NCI-H1105 treated with DMSO at 0.1 percent for 48 hours (cell line): ENCODE measurements at regions not wholly inside any gene's neighbourhood (a gene's known extent, or its start where the extent isn't known, plus 50 kb on each side); places are given as distances from the start of the nearest gene placed in this dataset.

Experiments used
- DNase-seq: peaks from one replicate; lab custom pipeline; 2025; lab: John Stamatoyannopoulos, UW

DNA sequence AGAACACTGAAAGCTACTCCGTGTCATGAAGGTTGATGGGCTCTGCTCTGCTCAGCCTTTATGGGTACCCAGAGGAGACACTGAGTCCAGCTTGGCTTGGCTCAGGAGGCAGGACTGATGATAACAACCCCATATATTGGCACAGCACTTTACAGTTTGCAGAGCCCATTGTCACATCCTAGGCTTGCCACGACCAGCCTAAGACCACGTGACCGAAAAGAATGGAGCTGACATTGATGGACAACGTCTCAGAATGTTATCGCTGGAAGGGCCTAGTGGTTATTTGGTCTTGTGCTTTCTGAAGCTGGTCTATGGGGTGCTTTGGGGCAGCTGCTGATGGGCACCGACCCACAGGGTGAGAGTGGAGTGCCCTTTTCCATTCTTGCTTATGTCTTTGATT lies 72.9 kb upstream of the RUNX3 start:
- no peak for DNase-seq

DNA sequence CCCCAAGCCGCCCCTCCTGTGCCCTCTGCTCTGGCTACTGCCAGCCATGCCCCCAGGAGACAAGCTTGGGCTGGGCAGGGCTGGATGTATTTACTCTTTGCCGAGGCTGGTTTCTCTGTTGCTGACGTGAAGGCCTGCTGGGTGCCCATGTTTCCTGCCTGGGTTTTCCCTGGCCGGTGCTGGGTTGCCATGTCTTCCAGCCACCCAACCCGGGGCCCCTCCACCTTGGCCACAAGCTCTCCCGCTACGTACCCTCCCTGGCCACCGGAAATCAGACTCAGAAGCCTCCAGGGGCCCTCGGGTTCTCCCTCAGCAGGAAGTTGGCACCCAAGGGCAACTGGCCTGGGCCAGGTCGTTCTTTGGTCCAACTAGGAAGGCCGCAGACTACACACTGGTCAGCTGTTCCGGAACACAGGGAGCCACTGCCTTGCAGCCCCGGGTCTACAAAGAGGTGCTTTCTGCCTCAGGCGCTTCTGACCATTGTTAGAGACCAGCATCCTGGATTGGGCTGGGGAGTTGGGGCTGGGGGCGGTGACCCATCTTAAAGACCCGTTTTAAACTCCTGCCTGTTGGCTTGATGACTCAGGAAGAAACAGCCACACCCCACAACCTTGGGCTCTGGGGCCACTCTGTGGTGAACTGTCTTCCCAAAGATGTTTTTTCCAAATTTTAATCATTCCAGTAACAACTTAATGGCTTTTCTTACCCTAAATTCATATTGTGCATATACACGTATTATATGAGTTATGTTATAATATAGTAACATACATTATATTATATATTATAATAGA lies 71.2 kb upstream of the RUNX3 start:
- DNase-seq: no peak

- DNase-seq: no peak
Observed at GRCh38 chr1:24999906-25000305, 69.8 kb upstream of the RUNX3 start.

DNA sequence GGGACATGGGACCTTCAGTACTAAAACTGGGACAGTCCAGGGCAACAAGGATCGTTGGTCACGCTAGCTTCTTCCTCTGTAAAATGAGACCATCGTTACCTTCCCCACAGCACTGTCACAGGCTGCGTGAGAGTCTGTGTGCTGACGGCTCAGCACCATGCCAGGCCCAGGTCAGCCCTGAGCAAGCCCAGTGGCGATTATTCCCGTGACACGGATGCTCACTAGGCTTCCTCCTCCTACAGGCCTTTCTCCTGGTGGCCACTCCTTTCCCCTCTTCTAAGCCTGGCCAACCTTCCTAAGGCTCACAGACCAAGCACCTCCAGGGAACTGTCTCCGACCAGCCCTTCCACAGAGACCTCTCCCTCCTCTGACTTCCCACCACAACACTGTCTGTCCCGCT lies 69.3 kb upstream of the RUNX3 start:
- no peak for DNase-seq

- DNase-seq: no peak
Observed at GRCh38 chr1:24998563-24999245, 68.6 kb upstream of the RUNX3 start.

GRCh38 chr1:24996983-24997893 lies 67.2 kb upstream of the RUNX3 start:
- DNase-seq: no peak

GRCh38 chr1:24996456-24996855 lies 66.4 kb upstream of the RUNX3 start:
- DNase-seq: no peak

DNA sequence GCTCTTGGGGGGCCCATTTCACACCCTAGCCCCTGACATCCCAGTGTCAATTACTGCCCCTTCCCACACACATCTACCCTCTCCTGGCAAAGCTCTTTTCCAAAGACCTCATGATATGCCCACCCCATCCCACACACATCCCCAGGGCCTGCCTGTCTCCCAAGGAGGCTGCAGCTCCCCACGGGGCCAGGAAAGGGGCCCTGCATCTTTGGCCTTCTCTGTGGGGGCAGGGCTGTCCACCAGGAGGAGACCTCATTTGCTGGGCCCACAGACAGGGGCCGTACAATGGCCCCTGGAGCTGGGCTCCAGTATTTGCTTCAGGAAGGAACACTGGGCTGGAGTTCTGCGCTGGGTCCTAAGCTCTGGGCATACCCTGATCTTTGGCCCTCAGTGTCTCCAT lies 65.6 kb upstream of the RUNX3 start:
- DNase-seq: no peak

- no peak for DNase-seq
Observed at GRCh38 chr1:24995140-24995539, 65.1 kb upstream of the RUNX3 start.

GRCh38 chr1:24993871-24994580 lies 64.0 kb upstream of the RUNX3 start:
- DNase-seq: no peak

DNA sequence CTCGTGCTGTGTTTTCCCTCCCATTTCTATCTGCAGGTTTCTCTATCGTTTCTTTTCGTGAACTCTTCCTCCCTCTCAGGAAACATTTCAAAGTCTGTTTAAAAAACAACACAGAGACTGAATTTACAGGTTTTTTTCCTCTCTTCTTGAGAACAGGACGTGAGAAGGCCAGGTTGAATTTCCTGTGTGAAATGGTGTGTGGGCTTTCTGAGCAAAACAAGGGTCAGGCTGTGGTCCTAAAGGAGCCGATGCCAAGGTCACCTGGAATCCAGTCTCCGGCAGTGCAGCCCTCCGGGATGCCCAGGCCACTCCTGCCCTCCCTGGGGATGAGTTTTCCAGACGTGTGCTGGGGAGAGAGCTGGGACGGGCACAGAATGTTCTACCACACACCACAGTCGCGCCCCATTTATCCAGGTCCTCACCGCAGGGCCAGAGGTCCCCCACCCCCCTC lies 62.7 kb upstream of the RUNX3 start:
- no peak for DNase-seq

GRCh38 chr1:24992124-24992760 lies 62.2 kb upstream of the RUNX3 start:
- DNase-seq: no peak

- no peak for DNase-seq
Observed at GRCh38 chr1:24991697-24992096, 61.6 kb upstream of the RUNX3 start.

- DNase-seq: no peak
Observed at GRCh38 chr1:24990779-24991641, 60.9 kb upstream of the RUNX3 start.

- no peak for DNase-seq
Observed at GRCh38 chr1:24990136-24990535, 60.1 kb upstream of the RUNX3 start.

GRCh38 chr1:24989082-24989481 lies 59.0 kb upstream of the RUNX3 start:
- no peak for DNase-seq

GRCh38 chr1:24988558-24988912 lies 58.5 kb upstream of the RUNX3 start:
- no peak for DNase-seq

DNA sequence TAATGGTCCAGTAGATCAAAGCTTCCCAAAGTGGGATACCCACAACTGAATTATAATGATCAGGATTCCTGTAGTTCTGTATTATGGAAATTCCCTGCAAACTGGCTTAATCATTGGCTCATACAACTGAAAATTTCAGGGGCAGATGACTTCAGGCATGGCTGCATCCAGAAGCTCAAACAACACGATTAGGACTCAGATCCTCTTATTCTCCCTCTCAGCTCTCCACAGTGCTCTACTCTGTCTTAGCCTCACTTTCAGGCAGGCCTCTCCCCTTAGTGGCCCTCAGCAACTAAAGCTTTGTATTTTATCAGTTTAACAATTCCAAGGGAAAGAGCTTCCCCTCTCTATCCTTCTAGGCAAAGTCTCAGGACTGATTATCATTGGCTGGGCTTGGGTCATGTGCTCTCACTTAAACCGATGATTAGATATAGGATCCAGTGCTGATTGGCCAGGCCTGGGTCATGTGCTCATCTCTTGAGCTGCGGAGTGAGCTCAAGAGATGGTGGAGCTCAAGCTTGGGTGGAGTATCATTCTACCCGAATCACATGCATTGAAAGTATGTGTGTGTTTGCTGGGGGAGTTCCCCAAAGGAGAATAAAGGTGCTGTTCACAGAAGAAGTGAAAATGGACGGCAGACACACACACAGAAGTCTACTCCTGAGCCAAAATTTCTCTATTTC lies 57.9 kb upstream of the RUNX3 start:
- no peak for DNase-seq

- DNase-seq: no peak
Observed at GRCh38 chr1:24987424-24987823, 57.3 kb upstream of the RUNX3 start.

DNA sequence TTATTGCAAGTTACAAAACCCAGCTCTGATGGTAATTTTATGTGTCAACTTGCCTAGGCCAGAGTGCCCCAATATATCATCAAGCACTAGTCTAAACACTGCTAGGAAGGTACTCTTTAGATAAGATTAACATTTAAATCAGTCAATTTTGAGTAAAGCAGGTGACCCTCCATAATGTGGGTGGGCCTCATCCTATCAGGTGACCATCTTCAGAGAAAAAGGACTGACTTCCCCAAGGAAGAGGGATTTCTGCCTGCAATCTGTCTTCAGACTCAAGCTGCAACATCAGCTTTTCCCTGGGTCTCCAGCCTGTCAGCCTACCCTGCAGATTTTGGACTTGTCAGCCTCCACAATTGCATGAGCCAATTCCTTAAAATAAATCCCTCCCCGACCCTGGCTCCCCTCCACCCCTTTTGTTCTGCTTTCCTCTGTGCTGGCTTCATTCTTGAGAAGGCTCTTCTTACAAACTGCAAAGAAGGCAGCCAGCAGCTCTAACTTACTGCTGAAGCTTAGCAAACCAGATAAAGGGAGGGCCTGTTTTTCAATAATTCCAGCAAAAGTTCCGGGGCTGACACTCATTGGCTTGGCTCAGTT lies 56.4 kb upstream of the RUNX3 start:
- no peak for DNase-seq
